GM12864 (cell line): ENCODE measurements at regions not wholly inside any gene's neighbourhood (a gene's known extent, or its start where the extent isn't known, plus 50 kb on each side); places are given as distances from the start of the nearest gene placed in this dataset.
A peak's percentile ranks its signal among the peaks of the same experiment; 100 is the strongest.

Source experiments
- DNase-seq: peaks from one replicate; pipeline ENCODE4 v3.0.0-alpha.2; 2011; ENCODE audit warnings: low read depth
- H3K4me3 ChIP-seq: 2 replicates; pipeline ENCODE4 v1.5.1; 2011; ENCODE audit warnings: mild to moderate bottlenecking, low read depth, low read length, control low read depth
- CTCF ChIP-seq: IDR thresholded peaks from 2 replicates; pipeline ENCODE4 v1.5.1; 2011; ENCODE audit warnings: low read depth, mild to moderate bottlenecking, moderate library complexity, low read length, control low read depth, inconsistent platforms; ENCODE audit errors: missing control alignments

GRCh38 chr2:173747035-173747434, 218.1 kb downstream of the SP3 start:
- no peak for DNase-seq
- no peak for TF ChIP-seq CTCF

GRCh38 chr2:173749315-173749714, 215.9 kb downstream of the SP3 start:
- no peak for DNase-seq
- TF ChIP-seq CTCF = no peak
- H3K4me3 ChIP-seq = no peak overlapping the region

More at GRCh38 chr2:173747035-173747434, 218.1 kb downstream of the SP3 start:
- no peak overlapping the region for H3K4me3 ChIP-seq

GRCh38 chr2:173750353-173750801, 214.8 kb downstream of the SP3 start:
- no peak for TF ChIP-seq CTCF
- H3K4me3 ChIP-seq = no peak overlapping the region
- DNase-seq = no peak

- no peak for TF ChIP-seq CTCF
- no peak overlapping the region for H3K4me3 ChIP-seq
- DNase-seq = no peak
These were observed 214.3 kb downstream of the SP3 start for GRCh38 chr2:173750831-173751230.

- H3K4me3 ChIP-seq = no peak overlapping the region
- DNase-seq = no peak
- TF ChIP-seq CTCF = no peak
These were observed 213.8 kb downstream of the SP3 start for GRCh38 chr2:173751245-173751975.

GRCh38 chr2:173752152-173752551, 213.0 kb downstream of the SP3 start:
- DNase-seq = no peak
- no peak overlapping the region for H3K4me3 ChIP-seq
- peak; percentile 41 for TF ChIP-seq CTCF

- no peak overlapping the region for H3K4me3 ChIP-seq
- no peak for DNase-seq
- no peak for TF ChIP-seq CTCF
These were observed 211.7 kb downstream of the SP3 start for GRCh38 chr2:173753441-173753840.
